K562 (cell line): ENCODE measurements at regions not wholly inside any gene's neighbourhood (a gene's known extent, or its start where the extent isn't known, plus 50 kb on each side); places are given as distances from the start of the nearest gene placed in this dataset.

Experiments
- ATAC-seq: fragments of 200-7000 bp; cut with Tn5 transposase; 3 replicates; pipeline ENCODE4 v1.9.1; 2020; ENCODE audit warnings: moderate library complexity
- BruUV-seq: library from RNA; stranded (reverse); fragments of 400-500 nt; replicated peaks from 2 replicates; lab custom pipeline; 2021; lab: Mats Ljungman, UMichigan
- CTCF ChIA-PET: fragments of 300-600 bp; formaldehyde crosslinking; extraction: SDS; loops from one replicate; lab custom pipeline; 2021; ENCODE audit warnings: low intra/inter-chr PET ratio; lab: Yijun Ruan, JAX
- POLR2A ChIA-PET: fragments of 300-600, 350-650 bp; sonication (Branson Sonifier 250); formaldehyde crosslinking; extraction: SDS; loops from one replicate; lab custom pipeline; 2021; ENCODE audit warnings: antibody characterized with exemption, inconsistent platforms; lab: Yijun Ruan, JAX
- DNase-seq, 4 experiments: peaks; one replicate each; pipeline versions ENCODE4 v3.0.0 to v3.0.0-alpha.2; 2011 to 2018; ENCODE audit warnings: low spot score in 3 of 4, mixed read lengths in 3 of 4; ENCODE audit errors: extremely low read depth in 1 of 4
- FAIRE-seq: peaks from 2 replicates; lab custom pipeline; 2011; peaks lifted over from hg19 to GRCh38; lab: Jason Lieb, UNC
- H2AFZ ChIP-seq: 2 replicates; pipeline ENCODE4 v1.6.0; 2011; ENCODE audit warnings: low read depth, low read length, control low read depth, inconsistent platforms
- H3K27ac ChIP-seq: fragments of 200-600 bp; 3 replicates; pipeline ENCODE4 v1.8.0; 2011; ENCODE audit warnings: low read depth, mild to moderate bottlenecking, control low read depth, inconsistent platforms, low read length, moderate library complexity, mixed read lengths; ENCODE audit errors: extremely low read depth
- H3K27me3 ChIP-seq, 2 experiments: fragments of 300-600 bp in 1 of 2; 2 replicates in 1 of 2; 3 replicates in 1 of 2; pipeline versions ENCODE4 v1.6.0 to v1.8.0; 2011; ENCODE audit warnings: inconsistent platforms in 2 of 2, low read length in 2 of 2, mild to moderate bottlenecking in 1 of 2, mixed read lengths in 1 of 2, moderate library complexity in 1 of 2; ENCODE audit not compliant: control insufficient read depth in 2 of 2, insufficient read depth in 2 of 2
- H3K36me3 ChIP-seq: fragments of 300-600 bp; 3 replicates; pipeline ENCODE4 v1.8.0; 2011; ENCODE audit warnings: mild to moderate bottlenecking, low read length, inconsistent platforms; ENCODE audit not compliant: control insufficient read depth, insufficient read depth
- H3K4me1 ChIP-seq, 2 experiments: fragments of 200-600 bp in 1 of 2; replicated peaks in 1 of 2; 2 replicates in 1 of 2; 3 replicates in 1 of 2; pipeline versions ENCODE4 v1.5.1 to v1.8.0; 2011; ENCODE audit warnings: inconsistent platforms in 2 of 2, low read length in 2 of 2, mild to moderate bottlenecking in 1 of 2, mixed read lengths in 1 of 2, moderate library complexity in 1 of 2; ENCODE audit not compliant: control insufficient read depth in 2 of 2, insufficient read depth in 2 of 2
- H3K4me2 ChIP-seq: 2 replicates; pipeline ENCODE4 v1.6.1; 2011; ENCODE audit warnings: low read length, control low read depth, inconsistent platforms, mixed read lengths; ENCODE audit not compliant: insufficient read depth
- H3K4me3 ChIP-seq: fragments of 200-600 bp; sonication (generic), shearing (Covaris generic); 2 replicates; pipeline ENCODE4 v1.5.1; 2016; ENCODE audit warnings: control low read depth, inconsistent platforms
- H3K79me2 ChIP-seq: fragments of 200-600 bp; 3 replicates; pipeline ENCODE4 v1.8.0; 2011; ENCODE audit warnings: low read length, inconsistent platforms; ENCODE audit not compliant: control insufficient read depth, insufficient read depth
- H3K9ac ChIP-seq, 2 experiments: 2 replicates each; pipeline versions ENCODE4 v1.6.0 to v1.6.1; 2011; ENCODE audit warnings: low read depth in 2 of 2, low read length in 2 of 2, control low read depth in 1 of 2, inconsistent platforms in 1 of 2, mild to moderate bottlenecking in 1 of 2, mixed read lengths in 1 of 2; ENCODE audit not compliant: insufficient read depth in 1 of 2
- H3K9me1 ChIP-seq: one replicate; pipeline ENCODE4 v1.6.0; 2011; ENCODE audit warnings: inconsistent platforms, mild to moderate bottlenecking, low read length, moderate library complexity; ENCODE audit not compliant: control insufficient read depth, insufficient read depth
- H3K9me3 ChIP-seq: replicated peaks from 2 replicates; pipeline ENCODE4 v1.5.1; 2011; ENCODE audit warnings: low read depth, low read length, inconsistent platforms; ENCODE audit not compliant: control insufficient read depth, insufficient read depth
- H4K20me1 ChIP-seq: replicated peaks from 2 replicates; pipeline ENCODE4 v1.6.1; 2011; ENCODE audit warnings: low read length, inconsistent platforms, mixed read lengths; ENCODE audit not compliant: control insufficient read depth, insufficient read depth
- DDX20 ChIP-seq: fragments of 450-650 bp; IDR thresholded peaks from 2 replicates; pipeline ENCODE4 v1.6.1; 2016; ENCODE audit warnings: missing genetic modification characterization, low read depth, mild to moderate bottlenecking, missing compliant biosample characterization, moderate library complexity
- HDAC8 ChIP-seq: fragments of 450-650 bp; IDR thresholded peaks from 2 replicates; pipeline ENCODE4 v1.6.1; 2016; ENCODE audit warnings: mild to moderate bottlenecking, missing genetic modification characterization, moderate library complexity, missing compliant biosample characterization
- RBM22 ChIP-seq: fragments of 200-400 bp; formaldehyde crosslinking; IDR thresholded peaks from 2 replicates; pipeline ENCODE4 v1.6.1; 2018; ENCODE audit warnings: low read length, low read depth; ENCODE audit not compliant: poor library complexity, severe bottlenecking
- TSC22D4 ChIP-seq: fragments of 450-650 bp; IDR thresholded peaks from 2 replicates; pipeline ENCODE4 v1.6.1; 2016; ENCODE audit warnings: missing genetic modification characterization, missing biosample characterization, control low read depth
- ZNF766 ChIP-seq: fragments of 200-800 bp; sonication (Bioruptor generic); conservative IDR thresholded peaks from 2 replicates; pipeline ENCODE4 v1.6.1; 2016; ENCODE audit warnings: missing genetic modification characterization, missing compliant biosample characterization
- WGBS: fragments of 100-300 bp; shearing (Covaris generic); methylation state at CpG from one replicate; pipeline ENCODE4 v1.1.6; 2016; ENCODE audit warnings: low coverage, mixed read lengths; ENCODE audit not compliant: insufficient coverage; ENCODE audit errors: missing lambda C conversion rate; 5-methylcytosine and 5-hydroxymethylcytosine counted together
- in situ Hi-C: fragments of 300-500 bp; cut with MboI; formaldehyde crosslinking; loops from 4 replicates; pipeline ENCODE4 v1.15.0; 2018; ENCODE audit warnings: inconsistent platforms, mixed read lengths
- intact Hi-C: fragments of 100-400 bp; cut with micrococcal nuclease; formaldehyde crosslinking; loops from 2 replicates; pipeline ENCODE4 v1.14.2; 2022
- TF ChIP-seq, protein P1 (sequence below): fragments of 450-650 bp; IDR thresholded peaks from 2 replicates; pipeline ENCODE4 v1.6.1; 2016; ENCODE audit warnings: antibody characterized with exemption
- TF ChIP-seq, protein P2 (sequence below): fragments of 250-450 bp; sonication (Bioruptor Pico); IDR thresholded peaks from 2 replicates; pipeline ENCODE4 v1.8.0; 2021; ENCODE audit warnings: borderline replicate concordance, mild to moderate bottlenecking, moderate library complexity; ENCODE audit not compliant: poor library complexity, severe bottlenecking

DNA sequence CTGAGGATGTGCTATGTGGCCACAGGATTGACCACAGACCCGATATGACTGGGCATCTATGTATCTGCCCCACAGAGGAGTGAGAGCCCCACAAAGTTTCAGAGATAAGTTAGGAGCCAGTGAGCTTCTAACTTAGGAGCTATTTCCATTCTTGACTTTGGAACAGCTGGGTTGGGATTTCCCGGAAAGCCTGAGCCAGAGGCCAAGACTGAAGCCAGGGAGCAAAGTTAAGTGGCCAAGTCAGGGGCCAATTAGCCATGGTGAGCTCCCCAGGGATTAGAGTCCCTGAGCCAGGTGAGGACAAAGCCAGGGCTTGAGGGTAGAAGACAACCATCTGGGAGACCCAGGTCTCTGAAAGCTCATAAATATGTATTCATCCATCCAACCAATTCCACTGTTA lies 143.6 kb downstream of the MAFB start:
- Histone ChIP-seq H3K27ac (no peak overlapping the region), H3K9ac (no peak overlapping the region), H3K9me3 (no peaks in the 10 kb centered on the region), H3K4me2 (no peak overlapping the region), H3K79me2 (no peaks in the 10 kb centered on the region), H3K27me3 (no peaks in the 10 kb centered on the region; a peak in 1 of 5 replicates), H3K4me1 (no peaks in the 10 kb centered on the region), H3K9me1 (no peaks in the 10 kb centered on the region), H2AFZ (no peak overlapping the region), H3K36me3 (no peaks in the 10 kb centered on the region), H4K20me1 (no peaks in the 10 kb centered on the region; the same call in 1 of the 2 replicates), H3K4me3 (no peak overlapping the region)
- intact Hi-C loops, result no loop called here
- in situ Hi-C loops, result no loop called here
- POLR2A ChIA-PET, result interaction anchor here (0.7 kb wide), 1 partner anchor 1257 kb away, joined by 3 read pairs; no protein-coding TSS in a partner anchor
- WGBS, result 0% methylated on average over 2 of the region's 2 CpGs
- TF ChIP-seq TSC22D4 (tag) (no peak), RBM22 (no peak), HDAC8 (no peak), DDX20 (tag) (no peak), ZNF766 (CRISPR knock-in tag) (no peak)
- TF ChIP-seq, protein P1, sequence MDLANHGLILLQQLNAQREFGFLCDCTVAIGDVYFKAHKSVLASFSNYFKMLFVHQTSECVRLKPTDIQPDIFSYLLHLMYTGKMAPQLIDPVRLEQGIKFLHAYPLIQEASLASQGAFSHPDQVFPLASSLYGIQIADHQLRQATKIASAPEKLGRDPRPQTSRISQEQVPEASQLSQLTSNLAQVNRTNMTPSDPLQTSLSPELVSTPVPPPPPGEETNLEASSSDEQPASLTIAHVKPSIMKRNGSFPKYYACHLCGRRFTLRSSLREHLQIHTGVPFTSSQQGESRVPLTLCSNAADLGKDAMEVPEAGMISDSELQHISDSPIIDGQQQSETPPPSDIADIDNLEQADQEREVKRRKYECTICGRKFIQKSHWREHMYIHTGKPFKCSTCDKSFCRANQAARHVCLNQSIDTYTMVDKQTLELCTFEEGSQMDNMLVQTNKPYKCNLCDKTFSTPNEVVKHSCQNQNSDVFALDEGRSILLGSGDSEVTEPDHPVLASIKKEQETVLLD, result no peak
- TF ChIP-seq, protein P2, sequence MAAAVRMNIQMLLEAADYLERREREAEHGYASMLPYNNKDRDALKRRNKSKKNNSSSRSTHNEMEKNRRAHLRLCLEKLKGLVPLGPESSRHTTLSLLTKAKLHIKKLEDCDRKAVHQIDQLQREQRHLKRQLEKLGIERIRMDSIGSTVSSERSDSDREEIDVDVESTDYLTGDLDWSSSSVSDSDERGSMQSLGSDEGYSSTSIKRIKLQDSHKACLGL (CRISPR knock-in tag), result no peak
- ATAC-seq (no peak), FAIRE-seq (no peak), DNase-seq (no peak)
- BruUV-seq, result no TSS peak
- CTCF ChIA-PET, result no interaction called here
